Activated T-helper 17 cell treated with anti-CD3 and anti-CD28 coated beads, Interleukin-2, amount 50 U/mL, for 72 hours (primary cell): ENCODE measurements at regions not wholly inside any gene's neighbourhood (a gene's known extent, or its start where the extent isn't known, plus 50 kb on each side); places are given as distances from the start of the nearest gene placed in this dataset.
A peak's percentile ranks its signal among the peaks of the same experiment; 100 is the strongest.

Source experiments
- ATAC-seq: fragments of 150-1000 bp; cut with Tn5 transposase; replicated peaks from 2 replicates; pipeline ENCODE4 v1.10.0; 2021; ENCODE audit warnings: mild to moderate bottlenecking, moderate library complexity
- H3K27ac Mint-ChIP-seq: one replicate; pipeline ENCODE4 v1.8.0; 2022; ENCODE audit warnings: mixed read lengths
- H3K27me3 Mint-ChIP-seq: one replicate; pipeline ENCODE4 v1.8.0; 2022; ENCODE audit warnings: mixed read lengths
- H3K36me3 Mint-ChIP-seq: one replicate; pipeline ENCODE4 v1.8.0; 2022; ENCODE audit warnings: low read depth, mild to moderate bottlenecking, mixed read lengths
- H3K4me1 Mint-ChIP-seq: one replicate; pipeline ENCODE4 v1.8.0; 2022; ENCODE audit warnings: mixed read lengths
- H3K4me3 Mint-ChIP-seq: one replicate; pipeline ENCODE4 v1.8.0; 2022; ENCODE audit warnings: mild to moderate bottlenecking, mixed read lengths
- H3K9me3 Mint-ChIP-seq: one replicate; pipeline ENCODE4 v1.8.0; 2022; ENCODE audit warnings: mixed read lengths

DNA sequence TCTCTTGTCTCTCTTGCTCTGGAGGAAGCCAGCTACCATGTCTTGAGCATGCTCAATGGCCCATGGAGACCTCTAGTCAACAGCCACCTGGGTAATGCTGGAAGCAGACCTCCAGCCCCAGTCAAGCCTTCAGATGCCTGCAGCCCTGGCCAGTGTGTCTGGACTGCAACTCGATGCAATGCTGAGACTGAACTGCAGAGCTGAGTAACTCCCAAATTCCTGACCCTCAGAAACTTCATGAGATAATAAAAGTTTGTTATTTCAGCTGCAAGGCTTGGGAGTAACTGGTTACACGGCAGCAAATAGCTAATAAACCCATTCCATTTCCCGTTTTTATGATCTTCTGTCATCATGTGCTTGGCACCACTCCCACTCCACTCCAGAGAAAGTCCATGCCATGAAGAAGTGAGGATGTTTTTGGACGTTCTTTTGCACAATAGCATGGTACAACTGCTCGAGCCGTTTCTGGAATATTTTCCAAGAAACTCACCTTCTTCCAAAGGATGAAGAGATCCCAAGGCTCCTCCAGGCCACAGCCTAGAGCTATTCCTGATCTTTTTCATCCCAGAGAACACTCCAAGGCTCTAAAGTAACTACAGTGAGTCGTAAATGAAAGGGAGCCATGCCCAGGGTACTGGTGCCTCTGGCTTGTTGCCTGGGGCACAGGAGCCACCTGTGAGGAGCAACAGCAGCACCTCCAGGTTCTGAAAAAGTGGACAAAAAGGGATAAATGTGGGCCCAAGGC lies 72.0 kb upstream of the KLF13 start:
- no peak overlapping the region for H3K4me3 Mint-ChIP-seq
- no peaks in the 10 kb centered on the region for H3K27me3 Mint-ChIP-seq
- no peak for ATAC-seq
- H3K9me3 Mint-ChIP-seq: no peaks in the 10 kb centered on the region
- H3K4me1 Mint-ChIP-seq: peaks cover 15% of the 10 kb centered on the region
- H3K36me3 Mint-ChIP-seq: no peaks in the 10 kb centered on the region
- H3K27ac Mint-ChIP-seq: no peak overlapping the region

DNA sequence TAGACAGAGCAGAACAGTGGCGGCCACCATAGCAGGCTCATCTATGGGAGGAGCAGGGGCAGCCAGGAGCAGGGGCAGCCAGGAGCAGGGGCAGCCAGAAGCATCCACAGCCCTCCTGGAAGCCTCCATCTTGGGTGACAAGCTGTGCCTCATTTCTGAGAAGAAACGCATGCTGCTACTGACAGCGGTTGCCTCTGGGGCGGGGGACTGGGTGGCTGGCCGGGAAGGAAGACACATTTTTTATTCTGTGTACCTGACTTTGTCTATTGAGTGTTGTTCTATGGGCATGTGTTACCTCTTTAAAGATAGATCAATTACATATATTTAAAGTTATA lies 71.5 kb upstream of the KLF13 start:
- H3K36me3 Mint-ChIP-seq: no peaks in the 10 kb centered on the region
- H3K4me1 Mint-ChIP-seq: peaks cover 18% of the 10 kb centered on the region
- H3K9me3 Mint-ChIP-seq: no peaks in the 10 kb centered on the region
- no peaks in the 10 kb centered on the region for H3K27me3 Mint-ChIP-seq
- ATAC-seq: no peak
- H3K4me3 Mint-ChIP-seq: no peak overlapping the region
- H3K27ac Mint-ChIP-seq: no peak overlapping the region

DNA sequence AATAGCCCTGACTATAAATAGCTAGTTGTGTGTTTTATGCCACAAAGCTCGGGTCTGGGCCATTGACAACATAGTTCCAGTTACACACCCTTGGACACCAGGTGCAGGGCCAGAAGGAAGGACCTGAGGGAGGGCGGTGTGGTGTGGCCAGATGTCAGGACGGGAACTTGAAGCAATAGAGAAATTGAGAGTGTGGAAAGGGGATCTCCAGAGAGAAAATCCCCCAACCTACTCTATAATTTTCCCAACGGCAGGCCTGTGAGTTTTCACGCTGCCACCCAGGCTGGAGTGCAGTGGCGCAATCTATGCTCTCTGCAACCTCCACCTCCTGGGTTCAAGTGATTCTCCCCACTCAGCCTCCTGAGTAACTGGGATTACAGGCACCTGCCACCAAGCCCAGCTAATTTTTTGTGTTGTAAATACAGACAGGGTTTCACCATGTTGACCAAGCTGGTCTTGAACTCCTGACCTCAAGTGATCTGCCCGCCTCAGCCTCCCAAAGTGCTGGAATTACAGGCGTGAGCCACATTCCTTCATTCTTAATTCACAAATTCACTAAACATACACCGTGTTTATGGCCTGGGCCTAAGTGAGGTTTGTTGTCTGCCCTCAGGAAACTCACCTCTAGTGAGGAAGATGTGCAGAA lies 70.8 kb upstream of the KLF13 start:
- H3K27me3 Mint-ChIP-seq: no peaks in the 10 kb centered on the region
- H3K27ac Mint-ChIP-seq: no peak overlapping the region
- H3K36me3 Mint-ChIP-seq: no peaks in the 10 kb centered on the region
- peaks cover 18% of the 10 kb centered on the region for H3K4me1 Mint-ChIP-seq
- no peaks in the 10 kb centered on the region for H3K9me3 Mint-ChIP-seq
- no peak for ATAC-seq
- H3K4me3 Mint-ChIP-seq: no peak overlapping the region

DNA sequence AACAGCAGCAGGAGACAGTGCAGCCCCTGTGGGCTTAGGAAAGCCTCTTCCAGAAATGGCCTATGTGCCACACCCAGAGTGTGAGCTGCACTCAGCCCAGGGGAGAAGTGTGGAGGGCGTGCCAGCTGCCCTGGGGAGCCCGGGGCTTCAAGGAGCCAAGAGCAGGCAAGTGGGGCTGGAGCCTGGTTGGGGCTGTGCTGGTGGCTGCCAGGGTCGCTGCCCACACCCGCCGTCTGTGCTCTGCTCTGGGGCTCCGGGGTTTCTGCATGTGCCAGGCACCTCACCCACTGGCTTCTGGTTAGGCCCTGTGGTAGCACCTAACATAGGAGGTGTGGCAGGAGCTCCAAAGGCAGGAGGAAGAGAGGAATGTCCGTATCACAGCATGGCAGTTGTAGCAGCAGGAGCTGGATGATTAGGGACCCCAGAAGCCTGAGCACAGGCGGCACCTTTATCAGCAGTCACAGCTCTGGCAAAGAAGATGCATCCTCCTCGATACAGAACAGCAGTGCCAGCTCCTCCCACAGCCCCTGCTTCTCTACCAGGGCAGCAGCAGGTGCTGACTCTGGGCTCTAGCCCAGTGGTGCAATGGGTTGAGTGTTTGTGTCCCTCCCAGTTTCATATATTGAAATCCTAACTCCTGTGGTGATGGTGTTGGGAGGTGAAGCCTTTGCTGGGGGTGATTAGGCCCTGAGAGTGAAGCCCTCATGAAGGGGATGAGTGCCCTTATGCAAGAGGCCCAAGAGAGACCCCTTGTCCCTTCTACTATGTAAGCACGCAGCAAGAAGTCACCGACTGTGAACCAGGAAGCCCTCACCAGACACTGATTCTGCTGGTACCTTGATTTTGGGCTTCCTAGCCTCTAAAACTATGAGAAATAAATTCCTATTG lies 70.0 kb upstream of the KLF13 start:
- Mint-ChIP-seq H3K4me3 (no peak overlapping the region), H3K36me3 (no peaks in the 10 kb centered on the region), H3K4me1 (peaks cover 18% of the 10 kb centered on the region), H3K27ac (no peak overlapping the region), H3K9me3 (no peaks in the 10 kb centered on the region), H3K27me3 (no peaks in the 10 kb centered on the region)
- no peak for ATAC-seq

DNA sequence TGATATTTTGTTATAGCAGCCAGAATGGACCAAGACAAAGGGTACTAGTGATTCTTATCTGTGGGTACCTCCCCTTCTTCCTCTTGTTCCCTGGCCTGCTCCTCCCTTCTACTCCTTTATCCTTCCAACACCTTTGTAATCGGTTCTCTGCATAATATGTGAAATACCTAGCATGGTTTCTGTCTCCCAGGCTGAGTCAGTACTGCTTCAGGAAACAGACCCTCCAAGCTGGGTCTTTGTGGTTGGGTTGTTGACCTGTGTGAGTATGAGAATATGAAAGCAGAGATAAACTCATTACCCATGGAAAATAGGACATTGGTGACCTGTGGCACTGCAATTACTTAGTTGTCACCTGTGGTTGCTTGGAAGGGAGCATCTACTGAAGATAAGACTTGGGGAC lies 69.3 kb upstream of the KLF13 start:
- no peaks in the 10 kb centered on the region for H3K9me3 Mint-ChIP-seq
- H3K4me1 Mint-ChIP-seq: peaks cover 18% of the 10 kb centered on the region
- no peak for ATAC-seq
- no peaks in the 10 kb centered on the region for H3K27me3 Mint-ChIP-seq
- H3K27ac Mint-ChIP-seq: no peak overlapping the region
- no peaks in the 10 kb centered on the region for H3K36me3 Mint-ChIP-seq
- no peak overlapping the region for H3K4me3 Mint-ChIP-seq

DNA sequence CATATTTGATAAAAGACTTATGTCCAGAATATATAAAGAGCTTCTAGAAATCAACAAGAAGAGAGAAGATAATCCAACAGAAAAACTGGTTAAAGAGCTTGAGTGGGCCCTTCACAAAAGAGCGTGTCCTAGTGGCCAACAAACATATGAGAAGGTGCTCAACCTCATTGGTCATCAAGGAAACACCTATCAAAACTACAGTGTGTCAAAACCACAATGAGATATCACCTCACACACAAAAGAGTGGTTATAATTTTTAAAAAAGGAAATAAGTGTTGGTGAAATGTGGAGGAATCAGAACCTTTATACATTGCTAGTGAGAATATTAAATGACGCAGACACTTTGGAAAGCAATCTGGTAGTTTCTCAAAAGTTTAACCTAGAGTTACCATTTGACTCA lies 68.4 kb upstream of the KLF13 start:
- Mint-ChIP-seq H3K9me3 (no peaks in the 10 kb centered on the region), H3K27me3 (no peaks in the 10 kb centered on the region), H3K4me3 (no peak overlapping the region), H3K4me1 (peaks cover 22% of the 10 kb centered on the region), H3K36me3 (no peaks in the 10 kb centered on the region), H3K27ac (no peak overlapping the region)
- no peak for ATAC-seq

DNA sequence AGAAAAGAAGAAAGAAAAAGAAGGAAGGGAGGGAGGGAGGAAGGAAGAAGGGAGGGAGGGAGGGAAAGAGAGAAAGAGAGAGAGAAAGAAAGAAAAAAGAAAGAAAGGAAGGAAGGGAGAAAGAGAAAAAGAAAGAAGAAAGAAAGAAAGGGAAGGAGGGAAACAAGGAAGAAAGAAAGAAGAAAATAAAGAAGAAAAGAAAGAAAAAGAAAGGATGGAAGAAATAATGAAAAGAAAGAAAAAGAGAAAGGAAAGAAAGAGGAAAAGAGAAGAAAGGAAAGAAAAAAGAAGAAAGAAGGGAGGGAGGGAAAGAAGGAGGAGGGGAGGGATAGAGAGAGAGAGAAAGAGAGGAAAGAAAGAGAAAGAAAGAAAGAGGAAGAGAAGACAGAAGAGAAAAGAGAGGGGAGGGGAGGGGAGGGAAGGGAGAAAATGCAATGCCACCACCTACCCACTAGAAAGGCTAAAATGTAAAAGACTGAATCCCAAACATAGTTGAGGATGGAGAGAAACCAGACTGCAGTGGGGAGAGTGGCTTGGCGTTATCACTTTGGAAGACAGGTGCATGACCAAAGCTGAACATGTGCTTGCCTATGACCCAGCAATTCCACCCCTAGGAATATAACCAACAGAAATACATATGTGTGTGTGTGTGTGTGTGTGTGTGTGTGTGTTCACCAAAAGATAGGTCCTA lies 66.9 kb upstream of the KLF13 start:
- H3K4me3 Mint-ChIP-seq: no peak overlapping the region
- no peaks in the 10 kb centered on the region for H3K27me3 Mint-ChIP-seq
- H3K4me1 Mint-ChIP-seq: peaks cover 34% of the 10 kb centered on the region
- no peaks in the 10 kb centered on the region for H3K36me3 Mint-ChIP-seq
- no peaks in the 10 kb centered on the region for H3K9me3 Mint-ChIP-seq
- H3K27ac Mint-ChIP-seq: peak overlapping the region; percentile 12
- no peak for ATAC-seq

DNA sequence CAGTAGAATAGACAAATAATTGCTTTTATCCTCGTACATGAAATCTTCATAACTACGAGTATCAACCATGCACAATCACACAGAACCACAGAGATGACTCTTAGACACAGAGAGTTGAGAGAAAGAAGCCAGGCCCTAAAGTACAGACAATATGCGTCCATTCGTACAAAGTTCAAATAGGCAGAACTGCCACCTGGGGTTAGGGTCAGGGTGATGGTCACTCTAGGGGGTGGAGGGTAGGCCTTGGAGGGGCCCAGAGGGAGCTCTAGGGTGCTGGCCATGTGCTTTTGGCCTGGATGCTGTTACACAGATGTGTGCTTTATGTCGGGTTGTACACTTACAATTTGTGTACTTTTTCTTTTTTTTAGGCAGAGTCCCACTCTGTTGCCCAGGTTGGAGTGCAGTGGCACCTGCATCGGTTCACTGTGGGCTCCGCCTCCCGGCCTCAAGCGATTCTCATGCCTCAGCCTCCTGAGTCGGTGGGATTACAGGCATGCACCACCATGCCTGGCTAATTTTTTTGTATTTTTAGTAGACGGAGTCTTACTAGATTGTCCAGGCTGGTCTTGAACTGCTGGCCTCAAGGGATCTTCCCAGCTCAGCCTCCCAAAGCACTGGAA lies 65.9 kb upstream of the KLF13 start:
- no peaks in the 10 kb centered on the region for H3K27me3 Mint-ChIP-seq
- no peak overlapping the region for H3K4me3 Mint-ChIP-seq
- peaks cover 41% of the 10 kb centered on the region for H3K4me1 Mint-ChIP-seq
- ATAC-seq: no peak
- no peak overlapping the region for H3K27ac Mint-ChIP-seq
- no peaks in the 10 kb centered on the region for H3K9me3 Mint-ChIP-seq
- H3K36me3 Mint-ChIP-seq: no peaks in the 10 kb centered on the region

DNA sequence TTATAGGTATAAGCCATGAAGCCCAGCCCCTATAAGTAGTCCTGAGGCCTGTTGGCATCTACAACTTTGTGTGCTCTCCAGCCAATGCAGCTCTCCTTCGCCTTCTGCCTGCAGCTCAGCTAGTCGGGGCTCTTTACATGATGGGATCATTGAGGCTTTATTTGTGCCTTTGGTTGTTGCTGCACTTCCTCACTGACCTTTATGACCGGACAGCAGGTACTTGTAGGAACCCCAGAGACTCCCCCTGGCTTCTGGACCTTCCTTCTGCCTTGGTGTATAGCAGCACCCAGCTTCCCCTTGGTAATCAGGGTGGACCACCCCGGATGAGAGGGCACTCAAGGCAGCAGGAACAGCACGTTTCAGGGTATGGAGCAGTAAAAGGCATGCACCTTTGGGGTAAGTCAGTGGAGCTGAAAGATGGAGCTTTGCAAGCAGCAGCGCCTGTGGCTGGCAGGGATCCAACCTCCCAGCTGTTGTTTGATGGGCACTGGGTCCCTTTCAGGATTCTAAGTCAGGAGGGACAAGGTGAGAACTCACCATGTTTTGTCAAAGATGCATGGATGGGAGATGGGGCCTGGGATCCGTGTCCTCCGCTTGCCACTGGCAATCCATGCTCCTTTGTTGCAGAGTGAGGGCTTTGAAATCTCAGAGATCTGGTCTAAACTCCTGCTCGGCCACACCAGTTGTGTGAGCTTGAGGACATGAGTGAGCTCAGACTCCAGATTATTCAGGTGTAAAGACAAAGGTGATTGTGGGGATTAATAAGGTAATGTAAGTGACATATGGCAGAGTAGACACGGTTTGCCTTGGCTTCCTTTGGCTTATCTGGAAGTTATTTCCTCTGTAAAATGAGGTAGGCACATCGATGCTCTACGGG lies 65.1 kb upstream of the KLF13 start:
- H3K4me3 Mint-ChIP-seq: no peak overlapping the region
- H3K36me3 Mint-ChIP-seq: no peaks in the 10 kb centered on the region
- no peaks in the 10 kb centered on the region for H3K27me3 Mint-ChIP-seq
- no peaks in the 10 kb centered on the region for H3K9me3 Mint-ChIP-seq
- ATAC-seq: no peak
- peaks cover 44% of the 10 kb centered on the region for H3K4me1 Mint-ChIP-seq
- no peak overlapping the region for H3K27ac Mint-ChIP-seq

DNA sequence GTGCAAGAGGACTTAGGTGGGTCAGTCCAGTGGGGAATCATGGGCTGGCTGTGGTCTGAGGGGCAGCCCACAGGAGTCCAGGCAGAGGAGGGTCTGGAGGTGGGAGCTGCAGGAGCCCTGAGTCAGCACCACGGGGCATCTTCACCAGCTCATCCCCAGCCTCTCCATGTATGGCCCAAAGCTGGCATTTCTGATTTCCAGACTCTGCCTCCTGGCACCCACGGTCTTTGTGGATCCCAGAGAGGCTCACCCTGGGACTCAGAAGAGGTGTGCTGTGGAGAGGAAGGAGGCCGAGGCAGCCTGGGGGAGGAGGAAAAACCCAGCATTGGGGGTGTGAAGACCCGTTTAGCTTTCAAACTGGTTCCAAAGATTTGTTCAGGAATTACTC lies 64.5 kb upstream of the KLF13 start:
- Mint-ChIP-seq H3K27ac (no peak overlapping the region), H3K9me3 (no peaks in the 10 kb centered on the region), H3K27me3 (no peaks in the 10 kb centered on the region), H3K4me3 (no peak overlapping the region), H3K4me1 (peaks cover 45% of the 10 kb centered on the region), H3K36me3 (no peaks in the 10 kb centered on the region)
- no peak for ATAC-seq

DNA sequence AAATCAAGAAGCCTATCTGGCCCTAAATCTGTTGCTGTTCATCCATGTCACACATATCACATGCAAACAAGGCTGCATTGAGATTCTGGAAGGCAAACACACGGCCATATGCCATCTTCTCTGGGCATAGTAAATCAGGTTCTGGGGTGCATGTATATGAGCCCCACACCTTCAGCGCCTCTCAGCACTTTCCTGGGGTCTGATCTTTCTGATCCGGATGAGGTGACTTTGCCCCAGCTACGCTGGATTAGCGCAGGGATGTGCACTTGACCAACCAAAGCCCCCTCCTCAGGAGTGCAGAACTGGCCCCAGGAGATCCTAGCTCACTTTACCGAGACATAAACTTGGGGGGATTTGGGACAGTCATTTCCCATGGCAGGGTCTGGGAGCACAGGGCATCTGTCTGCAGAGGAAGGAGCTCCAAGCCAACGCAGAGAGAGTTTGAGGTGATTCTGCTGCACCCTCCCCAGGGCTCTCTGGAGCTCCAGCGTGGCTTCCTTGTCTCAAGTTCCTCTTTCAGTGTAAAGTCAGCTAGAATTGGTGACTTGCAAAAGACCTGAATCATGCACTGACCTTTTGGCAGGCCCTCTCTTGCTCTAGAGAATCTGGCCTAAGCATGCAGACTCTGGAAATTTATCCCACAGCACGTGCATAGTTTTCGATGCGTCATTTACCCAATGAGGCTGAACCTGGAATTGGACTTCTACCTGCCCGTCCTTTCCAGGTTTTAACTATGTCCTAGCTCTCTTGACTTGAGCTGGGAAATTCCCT lies 63.5 kb upstream of the KLF13 start:
- no peaks in the 10 kb centered on the region for H3K36me3 Mint-ChIP-seq
- H3K4me3 Mint-ChIP-seq: peak overlapping the region; percentile 67
- H3K27me3 Mint-ChIP-seq: no peaks in the 10 kb centered on the region
- H3K27ac Mint-ChIP-seq: peak overlapping the region; percentile 26
- peaks cover 48% of the 10 kb centered on the region for H3K4me1 Mint-ChIP-seq
- no peak for ATAC-seq
- no peaks in the 10 kb centered on the region for H3K9me3 Mint-ChIP-seq

DNA sequence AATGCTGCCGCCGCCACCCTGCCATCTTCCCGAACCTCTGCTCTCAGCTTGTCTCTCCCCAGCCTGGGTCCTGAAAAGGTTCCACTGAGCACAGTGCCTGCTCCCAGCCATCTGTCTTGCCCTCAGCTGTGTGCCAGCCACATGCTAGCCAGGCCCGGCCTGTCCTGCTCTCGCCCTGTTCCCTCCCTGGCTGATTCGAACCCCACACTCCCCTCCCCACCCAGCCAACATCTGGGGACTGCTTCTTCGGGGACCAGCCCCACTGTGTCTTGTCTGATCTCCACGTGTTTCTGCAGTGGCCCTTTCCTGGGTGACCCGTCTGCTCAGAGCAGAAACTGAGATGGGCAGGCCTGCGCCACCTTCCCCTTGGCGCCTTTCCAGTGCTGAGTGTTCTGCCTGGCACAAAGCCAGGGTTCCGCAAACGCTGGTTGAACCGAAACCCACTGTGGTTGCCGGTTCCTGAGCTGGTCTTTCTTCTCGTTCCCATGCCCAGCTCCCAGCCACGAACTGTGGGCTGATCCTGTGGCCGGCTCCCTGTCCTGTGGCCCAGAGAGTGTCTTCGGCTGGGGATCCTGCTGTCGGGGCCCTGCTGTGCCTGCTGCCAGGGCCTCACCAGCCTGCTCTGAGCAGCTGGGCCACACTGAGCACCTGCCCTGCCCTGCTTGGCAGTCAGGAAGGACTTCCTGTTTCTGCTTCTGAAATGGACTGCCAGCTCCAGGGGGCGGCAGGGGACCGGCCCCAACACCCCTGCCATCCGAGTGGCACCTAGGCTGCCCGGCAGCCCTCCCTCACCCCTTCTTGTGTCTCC lies 62.7 kb upstream of the KLF13 start:
- peaks cover 46% of the 10 kb centered on the region for H3K4me1 Mint-ChIP-seq
- H3K36me3 Mint-ChIP-seq: no peaks in the 10 kb centered on the region
- peak; percentile 74 for ATAC-seq
- H3K9me3 Mint-ChIP-seq: no peaks in the 10 kb centered on the region
- H3K4me3 Mint-ChIP-seq: peak overlapping the region; percentile 67
- no peaks in the 10 kb centered on the region for H3K27me3 Mint-ChIP-seq
- peak overlapping the region; percentile 81 for H3K27ac Mint-ChIP-seq
